Stimulated activated CD8-positive, alpha-beta memory T cell treated with anti-CD3 and anti-CD28 coated beads, Interleukin-7, amount 100 ng/mL, for 48 hours (primary cell): ENCODE measurements at regions not wholly inside any gene's neighbourhood (a gene's known extent, or its start where the extent isn't known, plus 50 kb on each side); places are given as distances from the start of the nearest gene placed in this dataset.
"Not testable (repeated sequence)": the region's sequence is repeated elsewhere in the genome, so short reads cannot be mapped to it uniquely, and the experiment has no call there.

Experiments used
- DNase-seq, 2 donors: peaks; one replicate each; pipeline ENCODE4 v3.0.0-alpha.2; 2020; ENCODE audit warnings: low read depth in 1 of 2; ENCODE audit errors: extremely low read depth in 1 of 2

- no peak for DNase-seq
Observed at GRCh38 chr5:163115011-163115410, 322.4 kb upstream of the CCNG1 start.

- DNase-seq: not testable (repeated sequence)
Observed at GRCh38 chr5:163116618-163117017, 320.8 kb upstream of the CCNG1 start.

GRCh38 chr5:163134061-163134460 is 303.3 kb upstream of the CCNG1 start:
- DNase-seq: no peak

DNA sequence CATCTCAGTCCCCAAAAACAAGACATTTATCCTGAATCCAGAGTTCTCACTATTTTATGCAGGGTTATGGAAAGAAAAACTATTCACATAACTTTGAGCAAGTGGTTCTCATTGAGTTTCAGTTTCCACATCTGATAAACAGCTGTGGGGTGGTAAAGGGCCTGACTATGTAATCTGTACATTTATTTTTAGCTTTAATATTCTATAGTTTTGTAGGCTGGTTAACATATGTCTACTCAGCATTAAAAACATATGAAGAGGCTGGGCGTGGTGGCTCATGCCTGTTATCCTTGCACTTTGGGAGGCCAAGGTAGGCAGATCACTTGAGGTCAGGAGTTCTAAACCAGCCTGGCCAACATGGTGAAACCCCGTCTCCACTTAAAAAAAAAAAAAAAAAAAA is 301.5 kb upstream of the CCNG1 start:
- no peak for DNase-seq

GRCh38 chr5:163161512-163161911 is 275.9 kb upstream of the CCNG1 start:
- DNase-seq: no peak

DNA sequence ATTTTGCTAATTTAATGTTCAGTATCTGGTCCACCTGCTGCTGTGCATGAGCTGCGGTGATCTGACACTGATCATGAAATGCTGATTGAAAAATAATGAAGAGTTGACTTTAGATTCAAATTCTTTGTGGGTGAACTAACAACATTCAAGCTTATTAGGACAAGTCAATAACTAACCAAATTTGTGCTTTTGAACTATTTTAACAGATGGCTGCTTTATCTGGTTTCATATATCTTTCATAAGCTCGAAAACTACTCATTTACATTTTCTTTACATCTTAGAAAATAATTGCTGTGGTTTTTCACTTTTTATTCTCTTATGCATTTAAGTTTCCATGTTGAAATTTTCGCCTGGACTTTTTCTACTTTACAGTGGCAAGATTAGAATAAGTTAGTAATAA is 274.8 kb upstream of the CCNG1 start:
- DNase-seq: no peak

DNA sequence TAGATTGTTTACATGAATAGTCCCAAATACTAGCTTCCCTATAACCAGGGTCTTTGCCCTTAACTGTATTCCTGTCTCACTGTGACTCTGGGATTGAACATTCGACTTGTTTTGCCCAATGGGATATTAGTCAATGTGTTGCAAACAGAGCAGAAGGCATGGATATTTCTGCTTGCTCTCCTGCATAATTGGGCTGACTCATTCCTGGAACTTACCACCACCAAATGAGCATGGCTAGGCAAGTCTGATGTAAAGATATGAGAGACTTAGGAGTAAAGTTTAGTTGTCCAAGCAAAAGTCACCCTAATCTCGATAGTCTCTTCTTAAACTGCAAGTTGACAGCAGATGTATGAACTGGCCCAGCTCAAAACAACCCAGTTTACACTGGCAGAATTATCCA is 273.5 kb upstream of the CCNG1 start:
- no peak for DNase-seq

DNA sequence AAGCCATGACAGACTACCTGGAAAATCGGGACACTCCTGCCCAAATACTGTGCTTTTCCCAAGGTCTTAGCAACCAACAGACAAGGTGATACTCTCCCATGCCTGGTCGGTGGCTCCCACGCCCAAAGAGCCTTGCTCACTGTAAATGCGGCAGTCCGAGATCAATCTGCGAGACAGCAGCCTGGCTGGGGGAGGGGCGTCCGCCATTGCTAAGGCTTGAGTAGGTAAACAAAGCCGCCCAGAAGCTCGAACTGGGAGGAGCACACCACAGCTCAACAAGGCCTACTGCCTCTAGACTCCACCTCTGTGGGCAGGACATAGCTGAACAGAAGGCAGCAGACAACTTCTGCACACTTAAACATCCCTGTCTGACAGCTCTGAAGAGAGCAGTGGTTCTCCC is 272.1 kb upstream of the CCNG1 start:
- DNase-seq: no peak

DNA sequence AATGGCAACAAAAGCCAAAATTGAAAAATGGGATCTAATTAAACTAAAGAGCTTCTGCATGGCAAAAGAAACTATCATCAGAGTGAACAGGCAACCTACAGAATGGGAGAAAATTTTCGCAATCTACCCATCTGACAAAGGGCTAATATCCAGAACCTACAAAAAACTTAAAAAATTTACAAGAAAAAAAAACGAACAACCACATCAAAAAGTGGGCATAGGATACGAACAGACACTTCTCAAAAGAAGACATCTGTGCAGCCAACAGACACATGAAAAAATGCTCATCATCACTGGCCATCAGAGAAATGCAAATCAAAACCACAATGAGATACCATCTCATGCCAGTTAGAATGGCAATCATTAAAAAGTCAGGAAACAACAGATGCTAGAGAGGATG is 267.2 kb upstream of the CCNG1 start:
- DNase-seq: not testable (repeated sequence)

- DNase-seq: no peak
Observed at GRCh38 chr5:163172540-163173338, 264.7 kb upstream of the CCNG1 start.

GRCh38 chr5:163177971-163178370 is 259.4 kb upstream of the CCNG1 start:
- DNase-seq: no peak

DNA sequence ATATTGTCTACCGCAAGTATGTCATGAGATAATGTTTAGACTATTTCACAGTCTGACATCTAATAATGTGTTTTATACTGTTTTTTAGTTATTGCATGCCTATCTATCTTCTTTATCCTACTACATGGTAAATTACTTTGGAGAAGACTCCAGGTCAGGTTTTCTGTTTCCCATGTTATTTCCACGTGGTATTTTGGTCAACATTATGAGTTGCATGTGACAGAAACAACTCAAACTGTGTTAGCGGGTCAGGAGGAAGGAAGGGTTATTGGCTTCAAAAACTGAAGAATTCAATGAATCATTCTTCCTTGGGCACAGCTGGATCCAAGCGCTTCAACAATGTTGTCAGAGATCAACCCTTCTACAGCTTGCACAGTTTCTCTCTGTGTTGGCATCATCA is 252.1 kb upstream of the CCNG1 start:
- no peak for DNase-seq

- no peak for DNase-seq
Observed at GRCh38 chr5:163189023-163189553, 248.3 kb upstream of the CCNG1 start.

GRCh38 chr5:163190283-163190682 is 247.1 kb upstream of the CCNG1 start:
- no peak for DNase-seq

- DNase-seq: no peak
Observed at GRCh38 chr5:163190784-163191183, 246.6 kb upstream of the CCNG1 start.

DNA sequence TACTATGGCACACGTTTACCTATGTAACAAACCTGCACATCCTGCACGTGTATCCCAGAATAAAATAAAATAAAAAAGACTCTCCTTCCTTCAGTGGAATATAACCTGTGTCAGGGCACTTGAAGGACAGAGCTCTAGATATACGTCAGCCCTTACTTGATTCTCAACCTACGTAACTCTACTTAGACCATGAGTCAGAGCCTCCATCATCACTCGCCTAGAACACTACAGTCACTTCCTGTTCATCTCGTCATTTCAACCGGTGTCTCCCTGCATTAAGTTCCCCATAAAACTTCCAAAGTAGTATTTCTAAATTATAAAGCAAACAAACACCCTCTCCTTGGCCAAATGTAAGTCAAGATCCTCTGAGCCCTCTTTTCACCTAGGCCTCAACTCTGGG is 243.5 kb upstream of the CCNG1 start:
- no peak for DNase-seq

DNA sequence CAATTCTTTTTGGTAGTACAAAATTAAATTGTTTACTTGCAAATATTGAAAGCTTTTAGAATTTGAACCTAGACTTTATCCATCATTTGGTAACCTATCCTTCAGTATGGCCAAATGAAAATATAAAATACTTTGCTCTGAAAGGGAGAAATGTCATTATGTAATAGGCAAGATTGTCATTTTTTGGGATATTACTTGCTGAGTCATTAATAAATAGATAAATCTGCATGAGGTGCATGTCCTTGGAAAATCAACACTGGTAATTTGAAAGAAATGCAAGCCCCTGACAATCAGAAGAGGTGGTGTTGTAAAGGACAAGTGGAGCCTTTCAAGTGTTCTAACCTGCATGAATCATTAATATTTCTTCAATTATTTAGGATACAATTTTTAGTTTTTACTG is 231.8 kb upstream of the CCNG1 start:
- DNase-seq: no peak

DNA sequence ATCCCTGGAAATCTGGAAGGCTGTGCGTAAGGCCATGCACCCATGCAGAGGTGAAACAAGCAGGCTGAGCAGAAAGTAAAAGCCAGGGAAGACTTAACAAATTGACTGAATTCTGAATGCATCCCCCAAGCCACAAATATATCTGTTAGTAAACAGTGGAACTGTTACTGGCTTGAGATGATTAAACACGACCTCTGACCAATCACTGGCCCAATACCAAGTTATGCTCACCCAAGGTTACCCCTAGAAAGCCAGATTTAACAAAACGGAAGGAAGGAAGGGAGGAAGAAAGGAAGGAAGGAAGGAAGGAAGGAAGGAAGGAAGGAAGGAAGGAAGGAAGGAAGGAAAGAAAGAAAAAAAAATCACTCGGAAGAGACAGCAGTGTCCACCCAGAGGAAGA is 215.8 kb upstream of the CCNG1 start:
- no peak for DNase-seq

DNA sequence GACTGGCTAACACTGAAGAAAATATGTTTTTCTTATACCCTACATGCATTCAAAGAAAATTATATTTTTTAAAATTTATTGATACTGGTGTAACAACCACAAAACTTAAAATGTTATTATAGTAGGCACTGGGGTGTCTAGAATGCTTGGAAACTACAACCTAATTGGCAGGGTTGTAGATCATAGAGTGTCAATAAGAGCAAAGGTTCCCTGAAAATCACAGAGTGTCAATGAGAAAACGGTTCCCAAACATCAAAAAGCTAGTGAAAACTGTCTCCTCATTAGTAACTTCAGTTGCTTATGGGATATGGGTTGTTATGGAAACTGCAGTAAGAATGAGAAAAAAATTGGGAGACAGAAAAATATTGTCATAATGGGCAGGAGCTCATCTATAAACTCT is 214.4 kb upstream of the CCNG1 start:
- no peak for DNase-seq

DNA sequence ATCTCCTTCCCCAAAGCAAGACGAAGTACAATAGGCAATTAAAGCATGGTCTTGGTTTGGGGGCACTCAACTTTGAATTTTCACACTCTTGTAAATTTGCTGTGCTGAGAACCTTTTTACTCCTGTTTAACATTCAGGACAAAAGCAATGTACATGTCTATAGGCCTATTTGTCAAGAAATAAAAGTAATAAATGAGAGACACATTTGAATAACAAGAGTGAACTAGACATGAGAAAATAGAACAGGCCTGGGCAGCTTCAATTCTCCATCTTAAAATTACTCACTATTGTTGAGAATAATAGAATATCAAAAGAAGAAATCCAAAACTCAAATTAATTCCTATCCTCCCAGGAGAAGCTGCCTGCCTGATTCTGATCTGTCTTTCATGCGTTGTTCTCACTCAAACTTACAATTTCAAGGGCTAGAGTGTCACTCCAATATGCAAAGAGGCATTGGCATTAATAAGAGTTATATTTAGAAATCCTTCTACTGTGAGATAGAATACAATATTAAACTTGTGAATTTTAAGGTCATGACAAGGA is 192.9 kb upstream of the CCNG1 start:
- no peak for DNase-seq

DNA sequence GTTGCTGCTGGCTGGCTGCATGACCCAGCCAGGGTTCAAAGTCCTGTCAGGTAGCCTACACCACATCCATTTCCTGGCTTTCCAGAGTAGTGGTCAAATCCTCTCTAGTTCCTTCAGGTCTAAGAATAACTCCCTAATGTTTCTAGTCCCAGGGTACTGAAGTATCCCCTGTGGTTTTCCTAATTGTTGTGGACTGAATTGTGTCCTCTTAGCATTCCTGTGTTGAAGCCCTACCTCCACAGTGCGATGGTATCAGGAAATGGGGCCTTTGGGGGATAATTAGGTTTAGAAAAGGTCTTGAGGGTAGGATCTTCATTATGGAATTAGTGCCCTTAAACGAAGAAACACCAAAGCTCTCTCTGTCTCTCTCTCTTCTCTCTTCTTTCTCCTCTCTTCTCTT is 191.8 kb upstream of the CCNG1 start:
- no peak for DNase-seq

- no peak for DNase-seq
Observed at GRCh38 chr5:163248333-163248732, 189.1 kb upstream of the CCNG1 start.

DNA sequence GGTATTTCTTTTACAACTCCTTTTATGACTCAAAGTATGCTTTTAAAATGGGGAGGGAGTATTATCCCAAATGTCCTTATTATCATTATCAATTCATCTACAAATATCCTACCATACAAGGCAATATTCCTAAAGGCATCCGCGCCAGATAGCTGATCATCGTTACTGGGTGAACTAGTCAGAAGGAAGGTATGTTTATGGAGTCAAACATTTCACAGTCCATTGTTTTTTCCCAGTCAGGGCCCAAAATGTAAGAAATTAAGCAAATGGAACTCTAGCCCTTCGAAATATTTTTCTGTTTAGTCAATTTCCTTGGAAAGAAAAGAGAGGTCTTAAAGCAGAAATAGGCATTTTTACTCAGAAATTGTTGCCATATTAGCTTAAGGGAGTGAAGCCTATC is 188.5 kb upstream of the CCNG1 start:
- no peak for DNase-seq
